ENCODE measurements at regions not wholly inside any gene's neighbourhood (a gene's known extent, or its start where the extent isn't known, plus 50 kb on each side); places are given as distances from the start of the nearest gene placed in this dataset.

- no peak for DNase-seq
These were observed 372.6 kb upstream of the NR2F2 start for GRCh38 chr15:95957861-95958260.

GRCh38 chr15:95958382-95958781, 372.1 kb upstream of the NR2F2 start:
- no peak for DNase-seq

- no peak for DNase-seq
These were observed 361.6 kb upstream of the NR2F2 start for GRCh38 chr15:95968856-95969255.

GRCh38 chr15:95970326-95970725, 360.2 kb upstream of the NR2F2 start:
- DNase-seq, result no peak

GRCh38 chr15:95972041-95972553, 358.4 kb upstream of the NR2F2 start:
- DNase-seq, result no peak

GRCh38 chr15:95972812-95973211, 357.7 kb upstream of the NR2F2 start:
- no peak for DNase-seq

- no peak for DNase-seq
These were observed 356.8 kb upstream of the NR2F2 start for GRCh38 chr15:95973566-95974256.

- no peak for DNase-seq
These were observed 355.3 kb upstream of the NR2F2 start for GRCh38 chr15:95975212-95975611.

GRCh38 chr15:95979286-95979685, 351.2 kb upstream of the NR2F2 start:
- no peak for DNase-seq

- no peak for DNase-seq
These were observed 349.3 kb upstream of the NR2F2 start for GRCh38 chr15:95981209-95981608.

- no peak for DNase-seq
These were observed 343.2 kb upstream of the NR2F2 start for GRCh38 chr15:95987299-95987698.

GRCh38 chr15:95987886-95988573, 342.5 kb upstream of the NR2F2 start:
- no peak for DNase-seq

- no peak for DNase-seq
These were observed 342.0 kb upstream of the NR2F2 start for GRCh38 chr15:95988574-95988887.

GRCh38 chr15:95989392-95989791, 341.1 kb upstream of the NR2F2 start:
- no peak for DNase-seq

GRCh38 chr15:95990833-95991232, 339.7 kb upstream of the NR2F2 start:
- no peak for DNase-seq

- no peak for DNase-seq
These were observed 336.1 kb upstream of the NR2F2 start for GRCh38 chr15:95994418-95994817.

- no peak for DNase-seq
These were observed 334.9 kb upstream of the NR2F2 start for GRCh38 chr15:95995375-95996168.

- DNase-seq, result no peak
These were observed 334.0 kb upstream of the NR2F2 start for GRCh38 chr15:95996494-95996893.

- DNase-seq, result no peak
These were observed 331.6 kb upstream of the NR2F2 start for GRCh38 chr15:95998935-95999334.

GRCh38 chr15:96002890-96003859, 327.3 kb upstream of the NR2F2 start:
- no peak for DNase-seq

GRCh38 chr15:96005906-96006305, 324.6 kb upstream of the NR2F2 start:
- no peak for DNase-seq

- no peak for DNase-seq
These were observed 319.4 kb upstream of the NR2F2 start for GRCh38 chr15:96011136-96011535.

- no peak for DNase-seq
These were observed 315.6 kb upstream of the NR2F2 start for GRCh38 chr15:96014939-96015338.

Measured in SHP77 (cell line).